GM19463 (cell line): ENCODE measurements at regions not wholly inside any gene's neighbourhood (a gene's known extent, or its start where the extent isn't known, plus 50 kb on each side); places are given as distances from the start of the nearest gene placed in this dataset.
"Not testable (repeated sequence)": the region's sequence is repeated elsewhere in the genome, so short reads cannot be mapped to it uniquely, and the experiment has no call there.

ENCODE experiments used
- ATAC-seq: cut with Tn5 transposase; IDR thresholded peaks from one replicate; pipeline ENCODE4 v1.9.1; 2021; ENCODE audit warnings: mild to moderate bottlenecking, moderate library complexity; ENCODE audit not compliant: unreplicated experiment

- ATAC-seq: no peak
These were observed 125.2 kb upstream of the TFPI start for GRCh38 chr2:187679454-187679853.

- ATAC-seq: no peak
These were observed 129.9 kb upstream of the TFPI start for GRCh38 chr2:187684174-187684573.

- ATAC-seq: no peak
These were observed 132.3 kb upstream of the TFPI start for GRCh38 chr2:187686416-187687024.

- ATAC-seq: no peak
These were observed 133.3 kb upstream of the TFPI start for GRCh38 chr2:187687585-187687984.

- ATAC-seq: no peak
These were observed 135.1 kb upstream of the TFPI start for GRCh38 chr2:187689372-187689771.

- no peak for ATAC-seq
These were observed 139.7 kb upstream of the TFPI start for GRCh38 chr2:187693923-187694322.

- ATAC-seq: not testable (repeated sequence)
These were observed 142.4 kb upstream of the TFPI start for GRCh38 chr2:187696644-187697043.

- no peak for ATAC-seq
These were observed 144.3 kb upstream of the TFPI start for GRCh38 chr2:187698374-187699110.

GRCh38 chr2:187702157-187702556, 147.9 kb upstream of the TFPI start:
- no peak for ATAC-seq

- ATAC-seq: no peak
These were observed 154.0 kb upstream of the TFPI start for GRCh38 chr2:187708272-187708671.

GRCh38 chr2:187709065-187709464, 154.8 kb upstream of the TFPI start:
- ATAC-seq: no peak

GRCh38 chr2:187710791-187711521, 156.7 kb upstream of the TFPI start:
- ATAC-seq: no peak

GRCh38 chr2:187715590-187715989, 161.4 kb upstream of the TFPI start:
- no peak for ATAC-seq

GRCh38 chr2:187716301-187716700, 162.1 kb upstream of the TFPI start:
- no peak for ATAC-seq

GRCh38 chr2:187718092-187718491, 163.9 kb upstream of the TFPI start:
- no peak for ATAC-seq

GRCh38 chr2:187719510-187719909, 165.3 kb upstream of the TFPI start:
- ATAC-seq: no peak

- no peak for ATAC-seq
These were observed 194.7 kb upstream of the TFPI start for GRCh38 chr2:187748958-187749357.

GRCh38 chr2:187749804-187750431, 195.7 kb upstream of the TFPI start:
- ATAC-seq: no peak

- ATAC-seq: no peak
These were observed 214.8 kb upstream of the TFPI start for GRCh38 chr2:187768995-187769394.

- ATAC-seq: no peak
These were observed 215.2 kb upstream of the TFPI start for GRCh38 chr2:187769437-187769836.

- no peak for ATAC-seq
These were observed 220.4 kb upstream of the TFPI start for GRCh38 chr2:187774551-187775071.
